KMS-11 (cell line): ENCODE measurements at regions not wholly inside any gene's neighbourhood (a gene's known extent, or its start where the extent isn't known, plus 50 kb on each side); places are given as distances from the start of the nearest gene placed in this dataset.

Experiments used
- H2AFZ ChIP-seq: fragments of 200-600 bp; sonication (generic); 2 replicates; pipeline ENCODE4 v1.6.1; 2016; ENCODE audit warnings: antibody characterized with exemption, mixed run types, low read depth
- H3K27ac ChIP-seq: fragments of 200-600 bp; sonication (generic); 2 replicates; pipeline ENCODE4 v1.6.1; 2016; ENCODE audit warnings: mild to moderate bottlenecking, mixed run types
- H3K27me3 ChIP-seq: fragments of 200-600 bp; sonication (generic); 2 replicates; pipeline ENCODE4 v1.6.1; 2017; ENCODE audit warnings: mild to moderate bottlenecking, low read depth, mixed run types, moderate library complexity; ENCODE audit not compliant: insufficient read depth
- H3K36me3 ChIP-seq: fragments of 200-600 bp; sonication (generic); 2 replicates; pipeline ENCODE4 v1.6.1; 2017; ENCODE audit warnings: mild to moderate bottlenecking, mixed run types; ENCODE audit not compliant: insufficient read depth
- H3K4me1 ChIP-seq: fragments of 200-600 bp; sonication (generic); 2 replicates; pipeline ENCODE4 v1.6.1; 2016; ENCODE audit warnings: mild to moderate bottlenecking, low read depth, mixed run types; ENCODE audit not compliant: poor library complexity, severe bottlenecking
- H3K4me2 ChIP-seq: fragments of 200-600 bp; sonication (generic); 2 replicates; pipeline ENCODE4 v1.7.0; 2016; ENCODE audit warnings: mild to moderate bottlenecking, mixed run types
- H3K4me3 ChIP-seq: fragments of 200-600 bp; sonication (generic); IDR thresholded peaks from 2 replicates; pipeline ENCODE4 v1.6.1; 2017; ENCODE audit warnings: low read depth, low read length, mixed read lengths; ENCODE audit not compliant: insufficient read depth
- H3K79me2 ChIP-seq: fragments of 200-600 bp; sonication (generic); 2 replicates; pipeline ENCODE4 v1.6.1; 2016; ENCODE audit warnings: low read depth, mixed run types; ENCODE audit not compliant: insufficient read depth
- H3K9ac ChIP-seq: fragments of 200-600 bp; sonication (generic); 2 replicates; pipeline ENCODE4 v1.6.1; 2016; ENCODE audit warnings: mild to moderate bottlenecking, mixed run types
- H4K20me1 ChIP-seq: fragments of 200-600 bp; sonication (generic); 2 replicates; pipeline ENCODE4 v1.6.1; 2016; ENCODE audit warnings: mild to moderate bottlenecking, mixed run types; ENCODE audit not compliant: insufficient read depth
- CTCF ChIP-seq: fragments of 200-600 bp; sonication (generic); conservative IDR thresholded peaks from 2 replicates; pipeline ENCODE4 v1.6.1; 2017; ENCODE audit warnings: low read depth, mild to moderate bottlenecking, antibody characterized with exemption, low read length, moderate library complexity, mixed read lengths

- H3K4me2 ChIP-seq, result no peak overlapping the region
- no peaks in the 10 kb centered on the region for H3K27me3 ChIP-seq
- H3K9ac ChIP-seq, result no peak overlapping the region
- H4K20me1 ChIP-seq, result no peaks in the 10 kb centered on the region
- H3K4me3 ChIP-seq, result no peak overlapping the region
- H3K27ac ChIP-seq, result no peak overlapping the region
- H3K79me2 ChIP-seq, result no peaks in the 10 kb centered on the region
- H3K4me1 ChIP-seq, result no peaks in the 10 kb centered on the region
- no peak for TF ChIP-seq CTCF
- no peak overlapping the region for H2AFZ ChIP-seq
- no peaks in the 10 kb centered on the region for H3K36me3 ChIP-seq
These were observed 182.4 kb upstream of the ADGRL2 start for GRCh38 chr1:81618376-81618775.

- Histone ChIP-seq H3K27ac (no peak overlapping the region), H4K20me1 (no peaks in the 10 kb centered on the region), H3K4me3 (no peak overlapping the region), H3K79me2 (no peaks in the 10 kb centered on the region), H3K27me3 (no peaks in the 10 kb centered on the region), H2AFZ (no peak overlapping the region), H3K4me1 (no peaks in the 10 kb centered on the region), H3K36me3 (no peaks in the 10 kb centered on the region), H3K4me2 (no peak overlapping the region), H3K9ac (no peak overlapping the region)
- no peak for TF ChIP-seq CTCF
These were observed 183.3 kb upstream of the ADGRL2 start for GRCh38 chr1:81617308-81617967.

- H4K20me1 ChIP-seq, result no peaks in the 10 kb centered on the region
- no peak overlapping the region for H3K4me2 ChIP-seq
- no peaks in the 10 kb centered on the region for H3K36me3 ChIP-seq
- no peaks in the 10 kb centered on the region for H3K27me3 ChIP-seq
- H3K4me3 ChIP-seq, result no peak overlapping the region
- H3K79me2 ChIP-seq, result no peaks in the 10 kb centered on the region
- no peak overlapping the region for H3K27ac ChIP-seq
- no peaks in the 10 kb centered on the region for H3K4me1 ChIP-seq
- H2AFZ ChIP-seq, result no peak overlapping the region
- TF ChIP-seq CTCF, result no peak
- no peak overlapping the region for H3K9ac ChIP-seq
These were observed 186.9 kb upstream of the ADGRL2 start for GRCh38 chr1:81613803-81614202.

GRCh38 chr1:81607924-81608323 lies 192.8 kb upstream of the ADGRL2 start:
- Histone ChIP-seq H3K4me1 (no peaks in the 10 kb centered on the region), H4K20me1 (no peaks in the 10 kb centered on the region), H3K4me2 (no peak overlapping the region), H3K36me3 (no peaks in the 10 kb centered on the region), H3K9ac (no peak overlapping the region), H2AFZ (no peak overlapping the region), H3K27me3 (no peaks in the 10 kb centered on the region), H3K27ac (no peak overlapping the region), H3K79me2 (no peaks in the 10 kb centered on the region), H3K4me3 (no peak overlapping the region)
- TF ChIP-seq CTCF, result no peak
